ENCODE measurements at regions not wholly inside any gene's neighbourhood (a gene's known extent, or its start where the extent isn't known, plus 50 kb on each side); places are given as distances from the start of the nearest gene placed in this dataset.
"Not testable (repeated sequence)": the region's sequence is repeated elsewhere in the genome, so short reads cannot be mapped to it uniquely, and the experiment has no call there.

- not testable (repeated sequence) for DNase-seq
These were observed 150.2 kb downstream of the SEC14L1 start for GRCh38 chr17:77290759-77291558.

DNA sequence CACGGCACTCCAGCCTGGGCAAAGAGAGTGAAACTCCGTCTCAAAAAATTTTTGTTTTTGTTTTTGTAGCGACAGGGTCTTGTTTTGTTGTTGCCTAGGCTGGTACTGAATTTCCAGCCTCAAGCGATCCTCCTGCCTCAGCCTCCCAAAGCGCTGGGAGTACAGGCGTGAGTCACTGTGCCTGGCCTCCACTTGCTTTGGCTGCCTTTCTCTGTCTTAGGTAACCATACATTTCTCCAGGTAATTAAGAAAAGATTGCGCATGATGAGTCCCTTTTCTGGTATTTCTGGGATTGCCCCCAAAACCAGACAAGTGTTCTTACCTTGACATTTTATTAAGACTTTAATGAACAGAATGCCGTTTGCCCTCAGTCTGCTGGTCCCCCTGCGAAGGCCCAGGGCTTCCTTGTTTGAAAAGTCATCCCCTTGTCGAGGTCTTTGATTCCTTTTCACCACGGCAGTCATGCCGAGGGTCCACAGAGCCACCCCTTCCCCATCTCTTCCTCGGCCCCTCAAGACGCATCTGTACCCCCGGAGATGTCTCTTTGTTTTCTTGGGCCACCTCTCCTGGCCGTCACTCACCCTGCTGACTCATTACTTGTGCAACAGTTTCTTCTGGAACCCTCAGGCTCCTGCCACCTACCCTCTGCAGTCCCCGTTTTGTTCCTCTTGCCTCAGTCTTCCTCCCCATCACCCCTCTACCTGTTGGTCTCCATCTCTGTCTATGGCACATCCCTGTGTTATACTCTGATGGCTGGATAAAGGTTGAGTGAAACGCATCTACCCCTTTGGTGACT, 151.0 kb downstream of the SEC14L1 start:
- no peak for DNase-seq

DNA sequence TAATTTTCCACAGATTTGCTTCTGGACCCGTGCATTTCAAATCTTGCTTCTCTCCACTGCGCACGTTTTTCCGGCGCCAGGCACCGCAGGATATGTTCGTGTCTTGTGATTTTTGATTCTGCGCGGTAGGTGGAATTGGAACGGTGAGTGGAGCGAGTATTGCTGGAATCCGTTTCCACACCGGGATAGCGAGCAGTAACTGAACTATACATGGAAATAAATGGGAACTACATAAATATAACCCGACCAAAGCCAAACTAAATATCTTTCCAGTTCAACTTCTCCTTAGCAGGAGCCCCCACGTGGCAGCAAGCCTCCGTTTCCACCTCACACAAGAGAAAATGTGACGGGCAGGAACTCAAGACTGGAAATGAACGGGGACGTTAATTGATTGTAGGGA, 154.0 kb downstream of the SEC14L1 start:
- DNase-seq = no peak

DNA sequence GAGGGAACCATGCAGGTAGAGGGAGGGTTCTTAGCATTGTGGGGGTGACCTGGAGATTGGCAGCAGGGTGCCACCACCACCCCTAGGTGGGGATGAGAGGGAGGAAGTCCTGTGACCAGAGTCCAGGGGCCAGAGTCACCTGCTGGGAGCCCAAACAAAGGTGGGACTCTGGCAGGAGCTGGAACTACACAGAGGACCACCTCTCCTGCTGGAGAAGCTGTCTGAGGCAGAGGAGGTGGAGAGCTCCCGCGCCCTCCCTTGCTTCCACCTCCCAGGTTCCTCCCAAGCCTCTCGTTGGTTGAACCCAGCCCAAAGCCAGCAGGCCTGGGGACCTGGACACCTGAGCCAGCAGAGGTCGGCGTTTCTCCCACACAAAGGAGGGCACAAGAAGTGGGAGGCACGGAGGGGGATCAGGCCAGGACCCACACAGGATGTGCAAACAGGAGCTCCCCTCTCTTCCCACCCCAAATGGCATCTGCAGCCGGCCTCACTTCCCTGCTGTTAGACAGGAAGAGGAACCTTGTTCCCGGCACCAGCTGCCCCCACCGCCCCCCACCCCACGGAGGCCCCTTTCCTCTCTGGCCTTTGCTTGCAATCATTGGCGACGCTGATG, 154.6 kb downstream of the SEC14L1 start:
- no peak for DNase-seq

DNA sequence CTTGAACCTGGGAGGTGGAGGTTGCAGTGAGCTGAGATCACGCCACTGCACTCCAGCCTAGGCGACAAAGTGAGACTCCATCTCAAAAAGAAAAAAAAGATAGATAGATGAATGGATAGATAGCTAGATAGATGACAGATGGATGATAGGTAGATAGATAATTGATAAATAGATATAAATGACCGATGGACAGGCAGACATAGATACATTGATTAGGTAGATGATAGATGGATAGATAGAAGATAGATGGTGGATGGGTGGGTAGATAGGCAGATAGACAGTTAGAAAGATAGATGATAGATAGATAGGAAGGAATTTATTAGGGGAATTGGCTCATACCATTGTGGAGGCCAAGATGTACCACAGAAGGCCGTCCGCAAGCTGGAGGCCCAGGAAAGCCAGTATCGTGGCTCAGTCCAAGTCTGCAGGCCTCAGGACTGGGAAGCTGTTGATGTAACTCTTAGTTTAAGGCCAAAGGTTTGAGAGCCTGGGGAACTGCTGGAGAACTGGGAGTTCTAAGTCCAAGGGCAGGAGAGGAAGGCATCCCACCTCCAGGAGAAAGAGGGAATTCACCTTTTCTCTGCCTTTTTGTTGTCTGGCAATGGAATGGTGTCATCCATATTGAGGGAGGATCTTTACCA, 156.1 kb downstream of the SEC14L1 start:
- no peak for DNase-seq

DNA sequence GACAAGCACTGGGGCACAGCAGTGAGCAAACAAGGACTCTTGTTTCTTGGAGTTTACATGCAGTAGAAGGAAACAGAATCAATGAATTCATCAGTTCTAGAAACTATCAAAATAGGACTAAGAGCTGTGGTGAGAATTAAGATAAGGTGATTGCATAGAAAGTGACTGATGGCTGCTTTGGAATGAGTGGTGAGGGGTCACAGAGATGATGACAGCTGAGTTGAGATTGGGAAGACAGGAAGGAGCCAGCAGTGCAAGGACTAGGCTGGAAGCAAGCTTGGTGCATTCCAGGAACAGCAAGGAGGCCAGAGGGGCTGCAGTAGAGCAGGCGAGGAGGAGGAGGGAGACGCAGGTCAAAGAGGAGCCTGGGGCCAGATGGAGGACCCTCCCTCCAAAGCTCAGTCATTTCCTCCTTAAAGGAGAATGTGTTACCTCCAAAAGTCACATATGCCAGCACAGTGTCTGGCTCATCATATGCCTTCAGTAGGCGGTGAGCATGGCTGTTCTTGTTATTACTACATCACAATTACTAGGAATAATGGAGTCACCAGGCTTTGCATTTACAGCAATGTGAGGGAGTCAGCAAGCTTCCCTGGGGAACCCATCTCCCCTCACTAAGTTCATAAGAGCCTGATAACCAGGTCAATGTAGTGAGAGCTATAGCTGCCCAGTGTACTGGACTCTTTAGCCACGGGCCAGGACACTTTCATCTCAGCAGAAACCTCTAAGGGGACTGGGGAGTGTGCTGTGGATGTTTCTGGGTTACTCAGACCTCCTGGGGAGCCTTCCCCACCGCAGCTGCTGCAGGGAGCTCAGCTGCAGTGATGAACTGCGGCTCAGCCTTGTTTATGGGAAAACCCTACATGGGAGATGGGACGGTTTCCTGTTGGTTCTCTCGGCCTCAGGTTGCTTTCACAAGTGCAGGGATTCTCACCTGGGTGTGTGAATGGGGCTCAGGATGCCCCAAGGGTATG, 157.2 kb downstream of the SEC14L1 start:
- no peak for DNase-seq

DNA sequence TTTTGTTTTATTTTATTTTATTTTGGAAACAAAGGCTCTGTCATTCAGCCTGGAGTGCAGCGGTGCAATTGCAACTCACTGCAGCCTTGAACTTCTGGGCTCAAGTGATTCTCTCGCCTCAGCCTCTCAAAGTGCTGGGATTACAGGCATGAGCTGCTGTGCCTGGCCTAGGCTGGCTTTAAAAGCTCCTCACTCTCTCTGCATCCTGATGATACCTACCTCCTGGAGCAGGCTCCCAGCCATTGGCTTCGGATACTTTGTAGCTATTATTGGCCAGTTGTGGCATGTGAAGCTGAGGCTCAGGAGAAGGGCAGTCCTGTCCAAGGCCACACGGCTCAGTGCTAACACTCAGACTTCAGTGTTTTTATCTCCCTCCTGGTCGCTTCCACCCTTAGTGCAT, 158.0 kb downstream of the SEC14L1 start:
- DNase-seq = no peak

DNA sequence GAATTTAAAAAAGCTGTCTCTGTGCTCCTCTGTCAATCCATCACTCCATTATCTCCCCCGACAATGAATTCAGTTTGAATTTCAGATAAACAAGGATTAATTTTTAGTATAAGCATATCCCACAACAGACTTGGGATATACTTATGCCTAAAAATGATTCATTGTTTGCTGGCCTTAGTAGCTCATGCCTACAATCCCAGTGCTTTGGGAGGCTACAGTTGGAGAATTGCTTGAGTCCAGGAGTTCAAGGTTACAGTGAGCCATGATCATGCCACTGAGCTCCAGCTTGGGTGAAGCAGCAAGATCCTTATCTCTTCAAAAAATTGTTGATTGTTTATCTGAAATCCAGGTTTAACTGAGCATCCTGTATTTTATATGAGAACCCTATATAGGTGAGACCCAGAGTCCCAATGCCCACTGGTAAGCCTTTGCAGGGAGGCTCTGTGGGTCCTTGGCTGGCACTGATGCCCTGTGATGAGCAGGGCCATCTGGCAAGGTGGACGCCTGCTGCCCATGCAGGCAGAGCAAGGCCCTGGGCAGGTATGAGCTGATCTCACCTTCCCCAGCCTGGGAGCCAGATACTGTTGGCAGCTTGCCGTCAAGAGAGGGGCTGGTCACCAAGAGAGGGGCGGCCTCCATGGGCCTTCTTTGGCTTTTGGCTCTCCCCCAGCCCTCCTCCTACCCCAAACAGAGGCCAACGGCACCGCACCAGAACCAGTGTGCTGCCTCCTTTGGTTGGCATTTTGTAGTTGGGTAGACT, 158.7 kb downstream of the SEC14L1 start:
- no peak for DNase-seq

GRCh38 chr17:77300016-77300686, 159.4 kb downstream of the SEC14L1 start:
- no peak for DNase-seq

DNA sequence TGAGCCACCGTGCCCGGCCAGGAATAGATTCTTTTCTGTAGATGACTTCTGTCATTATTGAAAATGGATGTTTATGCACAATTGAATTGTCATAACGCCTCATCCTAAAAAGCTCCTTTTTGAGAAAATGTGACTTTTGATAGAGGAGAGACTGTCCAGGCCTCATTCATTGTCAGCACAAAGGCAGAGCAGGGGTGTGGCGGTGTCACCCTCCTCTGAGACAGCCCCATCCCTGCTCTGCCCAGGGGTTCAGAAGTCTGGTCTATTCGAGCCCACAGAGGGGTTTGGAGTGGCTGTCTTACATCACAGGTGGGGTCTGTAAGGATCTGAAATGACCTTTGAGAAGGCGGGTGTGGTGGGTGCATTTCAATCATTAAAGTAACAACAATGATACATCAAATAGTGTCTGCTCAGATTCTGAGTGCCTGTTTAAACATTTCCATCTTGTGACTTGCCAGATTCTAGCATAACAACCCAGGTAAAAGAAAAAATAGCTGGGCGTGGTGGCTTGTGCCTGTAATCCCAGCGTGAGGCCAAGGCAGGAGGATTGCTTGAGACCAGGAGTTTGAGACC, 161.0 kb downstream of the SEC14L1 start:
- DNase-seq = no peak

DNA sequence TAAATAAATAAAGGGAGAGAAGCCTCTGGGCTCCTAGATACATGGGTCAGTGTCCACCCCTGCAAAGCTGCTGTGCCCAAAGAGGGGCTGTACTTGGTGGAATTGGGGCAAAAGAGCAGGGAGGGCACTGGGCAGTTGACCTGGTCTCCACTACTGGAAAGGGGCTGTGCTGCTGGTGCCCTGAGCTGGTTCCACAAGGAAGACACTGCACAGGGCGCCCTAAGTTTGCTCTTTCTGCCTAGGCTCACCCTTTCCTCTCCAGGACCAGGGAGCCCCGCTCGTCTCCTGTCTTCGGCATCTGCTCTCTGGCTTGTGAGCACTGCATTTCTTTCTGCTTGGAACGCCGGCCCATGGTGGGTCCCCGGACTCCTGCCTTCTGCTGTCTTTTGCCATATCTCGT, 161.9 kb downstream of the SEC14L1 start:
- no peak for DNase-seq

DNA sequence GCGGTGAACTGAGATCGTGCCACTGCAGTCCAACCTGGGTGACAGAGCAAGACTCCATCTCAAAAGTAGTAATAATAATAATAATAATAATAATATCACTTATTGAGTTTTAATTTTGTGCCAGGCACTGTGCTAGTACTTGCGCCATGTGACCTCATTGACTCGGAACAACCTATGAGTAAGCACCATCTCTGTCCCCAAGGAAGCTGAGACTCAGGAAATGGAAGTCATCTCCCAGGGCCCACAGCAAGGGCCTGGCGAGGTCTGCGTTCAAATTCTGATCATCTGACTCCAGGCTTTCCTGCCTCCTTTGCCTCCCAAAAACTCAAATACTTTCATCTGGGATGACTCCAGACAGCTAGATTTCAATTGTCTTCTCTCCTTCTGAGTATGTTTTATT, 162.9 kb downstream of the SEC14L1 start:
- DNase-seq = no peak

- DNase-seq = no peak
These were observed 163.4 kb downstream of the SEC14L1 start for GRCh38 chr17:77304051-77304745.

- no peak for DNase-seq
These were observed 164.1 kb downstream of the SEC14L1 start for GRCh38 chr17:77304746-77305473.

DNA sequence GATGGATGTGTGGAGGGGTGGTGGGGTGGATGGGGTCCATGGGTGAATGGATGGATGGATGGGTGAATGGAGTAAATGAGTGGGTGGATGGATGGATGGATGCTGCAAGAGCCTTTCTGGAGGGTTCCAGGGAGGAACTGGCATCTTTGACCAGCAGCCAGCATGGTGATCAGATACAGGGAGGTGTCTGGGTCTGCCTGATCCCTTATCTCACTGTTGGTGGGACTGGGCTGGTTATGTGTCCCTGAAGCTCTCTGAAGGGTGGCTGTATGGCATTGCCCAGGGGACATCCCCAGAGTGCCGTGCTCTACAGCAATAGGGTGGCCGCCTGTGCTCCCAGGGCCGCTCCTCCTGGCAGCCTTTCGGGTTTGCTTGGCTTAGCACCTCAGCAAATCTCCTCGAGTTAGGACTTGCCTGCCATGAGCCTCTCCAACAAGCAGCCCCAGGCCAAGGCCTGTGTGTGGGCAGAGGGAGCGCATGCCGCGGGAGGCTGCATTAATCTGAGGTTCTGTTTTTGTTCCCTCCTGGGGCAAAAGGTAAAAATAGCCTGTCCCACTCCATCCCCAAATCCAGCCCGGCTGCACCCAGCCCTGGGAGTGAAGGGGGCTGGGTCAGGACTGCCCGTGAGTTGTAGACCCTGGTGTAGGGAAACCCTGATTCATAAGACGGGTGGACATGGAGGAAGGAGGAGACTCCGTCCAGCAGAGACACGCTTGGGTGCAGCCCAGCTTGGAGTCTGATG, 165.4 kb downstream of the SEC14L1 start:
- DNase-seq = no peak

DNA sequence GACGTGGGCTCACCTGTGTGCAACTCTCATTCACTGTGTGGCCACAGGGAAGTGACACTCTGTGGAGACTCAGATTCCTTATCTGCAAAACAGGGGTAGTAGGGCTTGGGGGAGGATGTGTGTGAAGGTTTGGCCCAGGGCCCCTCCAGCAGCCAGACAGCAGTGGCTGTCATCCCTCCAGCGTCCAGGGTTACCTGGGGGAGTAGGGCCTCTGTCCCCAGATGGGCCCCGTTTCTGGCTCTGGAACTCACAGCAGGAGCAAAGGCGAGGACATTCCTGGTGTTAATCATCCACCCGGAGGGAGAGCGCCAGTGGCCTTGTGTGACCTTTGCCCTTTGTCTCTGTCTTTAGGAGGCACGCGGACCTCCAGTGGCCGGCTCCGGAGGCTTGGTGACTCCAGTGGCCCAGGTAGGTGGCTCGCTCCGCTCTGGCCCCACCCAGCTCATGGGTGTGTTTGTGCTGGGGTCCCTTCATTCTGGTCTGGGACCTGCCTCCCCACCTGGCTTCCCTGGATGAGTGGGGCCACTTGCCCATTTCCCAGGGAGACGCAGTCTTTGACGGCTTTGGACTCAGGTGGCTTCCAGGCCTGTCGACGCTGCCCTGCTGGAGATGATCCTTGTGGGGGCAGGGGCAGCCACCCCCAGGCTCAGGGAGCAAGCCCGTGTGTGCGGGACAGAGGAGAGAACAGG, 166.2 kb downstream of the SEC14L1 start:
- DNase-seq = no peak

DNA sequence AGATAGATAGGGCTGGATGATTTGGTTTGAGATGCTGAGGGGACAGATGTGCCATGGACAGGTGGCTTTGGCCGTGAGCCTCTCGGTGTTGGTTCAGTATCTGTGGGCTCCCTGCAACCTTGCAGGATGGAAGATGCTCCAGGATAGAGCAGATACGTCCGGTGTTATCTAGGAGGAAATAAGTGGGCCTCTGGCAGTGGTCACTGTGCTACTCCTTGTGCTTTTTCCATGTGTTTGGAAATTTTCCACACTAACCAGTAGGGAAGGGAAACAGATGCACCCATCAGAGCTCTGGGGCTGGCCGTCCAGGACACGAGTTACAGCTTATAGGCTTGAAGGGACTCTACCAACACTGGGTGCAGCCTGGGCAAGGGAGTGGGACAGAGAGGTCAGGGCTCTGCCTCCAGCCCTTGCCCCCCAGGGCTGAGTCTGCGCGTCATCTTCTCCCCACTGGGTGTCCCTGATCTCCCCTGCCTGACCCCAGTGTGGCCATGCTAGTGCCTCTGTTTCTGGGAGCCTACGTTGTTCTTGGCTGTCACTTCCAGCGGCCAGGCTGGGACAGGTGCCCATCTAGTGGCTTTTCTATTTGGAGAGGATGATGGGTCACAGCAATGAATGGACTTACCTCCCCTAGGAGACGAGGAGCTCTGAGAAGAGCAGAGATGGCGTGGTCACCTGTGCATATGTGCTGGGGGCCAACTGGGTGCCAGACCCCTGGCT, 166.9 kb downstream of the SEC14L1 start:
- no peak for DNase-seq

All from stimulated activated CD8-positive, alpha-beta memory T cell treated with anti-CD3 and anti-CD28 coated beads, Interleukin-4, amount 100 ng/mL, for 48 hours (primary cell).